Thoracic aorta (tissue), 2 donors: ENCODE measurements at regions not wholly inside any gene's neighbourhood (a gene's known extent, or its start where the extent isn't known, plus 50 kb on each side); places are given as distances from the start of the nearest gene placed in this dataset.

Source experiments
- ATAC-seq: fragments of 150-250 bp; one replicate; pipeline ENCODE4 v1.8.0; 2017; ENCODE audit warnings: low read depth; ENCODE audit not compliant: insufficient number of reproducible peaks, low FRiP score
- DNase-seq: peaks from one replicate; pipeline ENCODE4 v3.0.0-alpha.2; 2020; ENCODE audit warnings: low spot score
- H3K27ac ChIP-seq, 2 donors: fragments of 200-600 bp; sonication (generic); 1 replicate in 1 of 2; 2 replicates in 1 of 2; pipeline ENCODE4 v1.5.1; 2016; ENCODE audit warnings: mild to moderate bottlenecking in 2 of 2, moderate library complexity in 2 of 2
- H3K27me3 ChIP-seq: fragments of 200-600 bp; sonication (generic); replicated peaks from 2 replicates; pipeline ENCODE4 v1.6.0; 2016; ENCODE audit warnings: mild to moderate bottlenecking; ENCODE audit not compliant: insufficient read depth
- H3K36me3 ChIP-seq: fragments of 200-600 bp; sonication (generic); one replicate; pipeline ENCODE4 v1.5.1; 2016
- H3K4me1 ChIP-seq, 2 donors: fragments of 200-600 bp; sonication (generic); 1 replicate in 1 of 2; 2 replicates in 1 of 2; pipeline versions ENCODE4 v1.5.1 to v1.6.0; 2016; ENCODE audit warnings: low read depth in 2 of 2, mild to moderate bottlenecking in 1 of 2; ENCODE audit not compliant: control insufficient read depth in 1 of 2
- H3K4me3 ChIP-seq: fragments of 200-600 bp; sonication (generic); 2 replicates; pipeline ENCODE4 v1.5.1; 2016; ENCODE audit warnings: mild to moderate bottlenecking
- H3K9me3 ChIP-seq: fragments of 200-600 bp; sonication (generic); 2 replicates; pipeline ENCODE4 v1.5.1; 2016
- CTCF ChIP-seq: fragments of 200-600 bp; sonication (generic); IDR thresholded peaks from one replicate; pipeline ENCODE4 v1.5.1; 2019; ENCODE audit warnings: antibody characterized with exemption

GRCh38 chr12:75717902-75718301, 206.5 kb upstream of the KRR1 start:
- H3K27ac ChIP-seq = no peak overlapping the region
- no peak for TF ChIP-seq CTCF

DNA sequence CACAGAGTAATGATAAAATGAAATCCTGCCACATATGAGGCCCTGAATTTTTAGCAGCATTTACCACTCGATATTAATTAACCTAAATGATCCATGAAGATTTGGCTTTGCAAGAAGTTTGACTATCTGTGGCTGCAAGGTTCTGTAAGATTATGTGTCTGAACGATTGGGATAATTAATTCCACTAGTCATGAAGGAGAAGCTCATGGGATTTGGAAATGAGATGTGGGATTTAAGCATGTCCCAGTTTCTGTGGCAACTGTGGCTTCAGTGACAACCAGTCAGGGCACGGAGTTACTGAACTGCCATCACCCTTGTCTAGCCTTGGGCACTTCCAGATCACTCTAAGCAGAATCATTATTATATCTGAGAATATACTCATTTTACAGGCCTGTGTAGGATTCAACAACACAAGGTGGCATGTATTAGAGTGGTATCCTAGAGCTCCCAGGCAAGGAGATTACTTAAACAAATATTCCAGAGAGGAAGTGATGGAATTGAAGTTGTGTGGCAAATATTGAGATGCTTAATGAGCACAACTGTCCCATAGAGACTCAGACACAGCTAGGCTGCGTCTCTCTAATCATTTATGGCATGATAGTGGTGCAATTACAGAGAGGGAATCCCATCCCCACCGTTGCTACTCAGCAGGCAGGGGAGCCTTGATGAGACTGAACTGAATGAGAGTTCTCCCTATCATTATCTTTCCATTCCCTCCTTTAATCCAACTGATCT, 205.0 kb upstream of the KRR1 start:
- DNase-seq (no peak), ATAC-seq (no peak)
- Histone ChIP-seq H3K4me1 (peaks cover 0 to 9% of the 10 kb centered on the region in 2 donors), H3K36me3 (no peaks in the 10 kb centered on the region), H3K9me3 (no peaks in the 10 kb centered on the region), H3K27ac (no peak overlapping the region), H3K27me3 (no peaks in the 10 kb centered on the region), H3K4me3 (no peak overlapping the region)
- no peak for TF ChIP-seq CTCF

More at GRCh38 chr12:75717902-75718301, 206.5 kb upstream of the KRR1 start:
- H3K9me3 ChIP-seq = no peaks in the 10 kb centered on the region
- no peaks in the 10 kb centered on the region for H3K36me3 ChIP-seq
- peaks cover 7 to 24% of the 10 kb centered on the region in 2 donors for H3K4me1 ChIP-seq
- ATAC-seq = no peak
- no peaks in the 10 kb centered on the region for H3K27me3 ChIP-seq
- H3K4me3 ChIP-seq = no peak overlapping the region
- DNase-seq = no peak

GRCh38 chr12:75715682-75716081, 204.3 kb upstream of the KRR1 start:
- no peak for ATAC-seq

GRCh38 chr12:75715323-75715644, 203.9 kb upstream of the KRR1 start:
- Histone ChIP-seq H3K27me3 (no peaks in the 10 kb centered on the region), H3K27ac (no peak overlapping the region), H3K36me3 (no peaks in the 10 kb centered on the region), H3K4me3 (no peak overlapping the region), H3K4me1 (no peaks in the 10 kb centered on the region), H3K9me3 (no peaks in the 10 kb centered on the region)
- DNase-seq (no peak), ATAC-seq (no peak)
- no peak for TF ChIP-seq CTCF

More at GRCh38 chr12:75715682-75716081, 204.3 kb upstream of the KRR1 start:
- Histone ChIP-seq H3K36me3 (no peaks in the 10 kb centered on the region), H3K9me3 (no peaks in the 10 kb centered on the region), H3K4me1 (peaks cover 0 to 1% of the 10 kb centered on the region in 2 donors), H3K27ac (no peak overlapping the region), H3K4me3 (no peak overlapping the region), H3K27me3 (no peaks in the 10 kb centered on the region)
- TF ChIP-seq CTCF = no peak
- DNase-seq = no peak

DNA sequence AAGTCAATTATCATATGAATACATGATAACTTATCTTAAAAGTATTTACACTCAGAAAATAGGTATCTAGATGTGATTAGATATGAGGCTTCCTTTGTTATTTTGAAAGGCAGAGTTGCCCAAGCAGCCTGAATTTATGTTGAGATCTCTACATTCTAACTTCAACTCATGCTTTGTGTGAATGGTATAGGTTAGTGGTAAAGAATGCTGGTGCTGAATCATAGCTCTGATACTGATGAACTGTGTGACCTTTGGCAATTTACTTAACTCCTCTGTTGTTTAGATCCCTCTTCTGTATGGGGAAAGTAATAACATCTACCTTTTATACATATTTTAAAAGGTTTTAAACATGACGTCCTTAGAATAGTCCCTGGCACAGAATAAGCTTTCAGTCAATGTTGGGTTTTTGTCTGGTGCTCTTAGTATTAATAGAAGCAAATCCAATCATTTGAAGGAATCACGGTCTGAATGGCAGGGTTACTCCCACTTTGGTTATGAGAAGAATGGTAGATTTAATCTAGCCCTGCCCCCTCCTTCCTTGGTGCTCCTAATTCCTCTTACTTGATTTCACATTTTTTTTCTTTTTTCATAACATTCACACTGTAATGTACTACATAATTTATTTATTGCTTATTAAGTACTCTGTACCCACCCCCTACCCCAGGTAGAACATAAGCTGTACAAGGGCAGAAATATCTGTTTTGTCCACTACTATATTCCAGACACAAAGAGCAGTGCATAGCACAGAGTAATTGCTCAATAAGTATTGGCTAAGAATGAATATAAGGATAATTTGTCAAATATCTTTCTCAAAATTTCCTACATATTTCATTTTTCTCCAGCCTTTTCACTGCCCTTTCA, 203.3 kb upstream of the KRR1 start:
- no peak overlapping the region for H3K27ac ChIP-seq
- DNase-seq = no peak
- ATAC-seq = no peak
- H3K9me3 ChIP-seq = no peaks in the 10 kb centered on the region
- no peaks in the 10 kb centered on the region for H3K27me3 ChIP-seq
- no peak overlapping the region for H3K4me3 ChIP-seq
- H3K4me1 ChIP-seq = no peaks in the 10 kb centered on the region
- no peaks in the 10 kb centered on the region for H3K36me3 ChIP-seq
- TF ChIP-seq CTCF = no peak
